Keratinocyte (primary cell): ENCODE measurements at regions not wholly inside any gene's neighbourhood (a gene's known extent, or its start where the extent isn't known, plus 50 kb on each side); places are given as distances from the start of the nearest gene placed in this dataset.

Experiments used
- DNase-seq: peaks from one replicate; pipeline ENCODE4 v3.0.0-alpha.2; 2011; ENCODE audit warnings: low read depth, missing footprints, low spot score
- FAIRE-seq: peaks from 2 replicates; lab custom pipeline; 2011; peaks lifted over from hg19 to GRCh38; lab: Jason Lieb, UNC
- H2AFZ ChIP-seq: 2 replicates; pipeline ENCODE4 v1.6.0; 2012; ENCODE audit warnings: low read length, control low read depth, inconsistent platforms; ENCODE audit not compliant: control insufficient read depth
- H3K27ac ChIP-seq: 2 replicates; pipeline ENCODE4 v1.5.1; 2011; ENCODE audit warnings: low read length; ENCODE audit not compliant: control insufficient read depth, insufficient read depth
- H3K27me3 ChIP-seq: 3 replicates; pipeline ENCODE4 v1.6.0; 2011; ENCODE audit warnings: low read length; ENCODE audit not compliant: control insufficient read depth, insufficient read depth; ENCODE audit errors: extremely low read depth
- H3K36me3 ChIP-seq, 2 experiments: 2 replicates in 1 of 2; 3 replicates in 1 of 2; pipeline ENCODE4 v1.5.1; 2011; ENCODE audit warnings: low read length in 2 of 2, mild to moderate bottlenecking in 1 of 2; ENCODE audit not compliant: control insufficient read depth in 2 of 2, insufficient read depth in 2 of 2; ENCODE audit errors: extremely low read depth in 1 of 2
- H3K4me1 ChIP-seq: 3 replicates; pipeline ENCODE4 v1.5.1; 2011; ENCODE audit warnings: low read length; ENCODE audit not compliant: control insufficient read depth, insufficient read depth; ENCODE audit errors: extremely low read depth
- H3K4me2 ChIP-seq: 3 replicates; pipeline ENCODE4 v1.6.0; 2011; ENCODE audit warnings: low read depth, low read length; ENCODE audit not compliant: control insufficient read depth, insufficient read depth; ENCODE audit errors: extremely low read depth
- H3K4me3 ChIP-seq, 3 experiments: fragments of 200-600 bp in 1 of 3; sonication (generic) in 1 of 3; 2 replicates in 2 of 3; 3 replicates in 1 of 3; pipeline ENCODE4 v1.5.1; 2011 to 2016; ENCODE audit warnings: low read length in 3 of 3, mild to moderate bottlenecking in 3 of 3, control low read depth in 2 of 3, inconsistent platforms in 1 of 3, low read depth in 1 of 3, mixed read lengths in 1 of 3, mixed run types in 1 of 3, moderate library complexity in 1 of 3; ENCODE audit not compliant: control insufficient read depth in 2 of 3, insufficient read depth in 2 of 3; ENCODE audit errors: extremely low read depth in 1 of 3
- H3K79me2 ChIP-seq: 2 replicates; pipeline ENCODE4 v1.6.0; 2012; ENCODE audit warnings: low read length; ENCODE audit not compliant: control insufficient read depth, insufficient read depth
- H3K9ac ChIP-seq: 3 replicates; pipeline ENCODE4 v1.6.0; 2011; ENCODE audit warnings: low read length; ENCODE audit not compliant: control insufficient read depth, insufficient read depth; ENCODE audit errors: extremely low read depth
- H3K9me1 ChIP-seq: 3 replicates; pipeline ENCODE4 v1.6.0; 2011; ENCODE audit warnings: low read length; ENCODE audit not compliant: control insufficient read depth, insufficient read depth; ENCODE audit errors: extremely low read depth
- H3K9me3 ChIP-seq: 2 replicates; pipeline ENCODE4 v1.5.1; 2012; ENCODE audit warnings: low read depth, low read length; ENCODE audit not compliant: control insufficient read depth
- H4K20me1 ChIP-seq: 3 replicates; pipeline ENCODE4 v1.6.0; 2011; ENCODE audit warnings: low read length; ENCODE audit not compliant: control insufficient read depth, insufficient read depth; ENCODE audit errors: extremely low read depth
- CTCF ChIP-seq, 3 experiments: IDR thresholded peaks in 1 of 3; conservative IDR thresholded peaks in 1 of 3; optimal IDR thresholded peaks in 1 of 3; 2 replicates in 2 of 3; 3 replicates in 1 of 3; pipeline versions ENCODE3 to v1.5.1; 2011; ENCODE audit warnings: low read length in 3 of 3, mild to moderate bottlenecking in 3 of 3, moderate library complexity in 2 of 3, control low read depth in 1 of 3, inconsistent platforms in 1 of 3; ENCODE audit not compliant: insufficient read depth in 2 of 3; ENCODE audit errors: extremely low read depth in 1 of 3
- EZH2 ChIP-seq: IDR thresholded peaks from one replicate; pipeline ENCODE4 v1.6.1; 2012; ENCODE audit warnings: inconsistent platforms, mild to moderate bottlenecking, low read length, moderate library complexity
- dilution Hi-C: fragments of 300-500 bp; cut with MboI; formaldehyde crosslinking; loops from one replicate; pipeline ENCODE4 v1.7.0; 2020; ENCODE audit warnings: low sequenced_read_pairs; ENCODE audit not compliant: extremely low pct_ligation_motif_present

GRCh38 chr14:28820677-28821076, 54.1 kb downstream of the FOXG1 start:
- H3K9me3 ChIP-seq, result no peaks in the 10 kb centered on the region
- FAIRE-seq (no peak), DNase-seq (no peak)
- H4K20me1 ChIP-seq, result no peaks in the 10 kb centered on the region
- TF ChIP-seq EZH2 (no peak), CTCF (optimal IDR thresholded peaks at IDR 0.05 in 1 of 3, IDR thresholded peaks at IDR 0.05 in 1 of 3, conservative IDR thresholded peaks at IDR 0.05 in 1 of 3; ENCODE audit: extremely low read depth in 1 of 3, insufficient read depth in 2 of 3, low read length in 3 of 3) (no peak)
- no peaks in the 10 kb centered on the region for H3K9me1 ChIP-seq
- H3K4me3 ChIP-seq, result no peak overlapping the region
- no peaks in the 10 kb centered on the region for H3K27me3 ChIP-seq
- no peaks in the 10 kb centered on the region for H3K79me2 ChIP-seq
- H3K9ac ChIP-seq, result no peak overlapping the region
- H3K36me3 ChIP-seq, result no peaks in the 10 kb centered on the region
- H3K4me1 ChIP-seq, result no peaks in the 10 kb centered on the region
- no peak overlapping the region for H3K4me2 ChIP-seq
- H3K27ac ChIP-seq, result no peak overlapping the region
- H2AFZ ChIP-seq, result no peak overlapping the region
- dilution Hi-C loops, result no loop called here

DNA sequence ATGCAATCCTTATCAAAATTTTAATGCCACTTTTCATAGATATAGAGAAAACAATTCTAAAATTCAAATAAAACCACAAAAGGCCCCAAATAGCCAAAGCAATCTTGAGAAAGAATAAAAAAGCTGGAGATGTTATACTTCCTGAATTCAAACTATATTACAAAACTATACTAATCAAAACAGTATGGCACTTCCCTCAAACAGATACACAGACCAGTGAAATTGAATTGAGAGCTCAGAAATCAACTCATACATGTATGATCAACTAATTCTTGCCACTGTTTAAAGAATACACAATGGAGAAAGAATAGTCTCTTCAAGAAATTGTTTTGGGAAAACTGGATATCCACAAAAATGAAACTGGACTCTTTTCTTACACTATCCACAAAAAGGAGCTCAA, 55.4 kb downstream of the FOXG1 start:
- Histone ChIP-seq H3K27ac (no peak overlapping the region), H2AFZ (no peak overlapping the region), H3K4me2 (no peak overlapping the region), H3K9me1 (no peaks in the 10 kb centered on the region), H3K9ac (no peak overlapping the region), H3K9me3 (no peaks in the 10 kb centered on the region), H4K20me1 (no peaks in the 10 kb centered on the region), H3K4me1 (no peaks in the 10 kb centered on the region), H3K79me2 (no peaks in the 10 kb centered on the region), H3K27me3 (no peaks in the 10 kb centered on the region), H3K36me3 (no peaks in the 10 kb centered on the region), H3K4me3 (no peak overlapping the region)
- no peak for DNase-seq
- dilution Hi-C loops, result no loop called here
- TF ChIP-seq EZH2 (no peak), CTCF (optimal IDR thresholded peaks at IDR 0.05 in 1 of 3, IDR thresholded peaks at IDR 0.05 in 1 of 3, conservative IDR thresholded peaks at IDR 0.05 in 1 of 3; ENCODE audit: extremely low read depth in 1 of 3, insufficient read depth in 2 of 3, low read length in 3 of 3) (no peak)
- FAIRE-seq, result no peak
